T-helper 2 cell treated with Interferon-gamma antibody and Interleukin-4, amounts not matched to agents 100 ng/mL and 5 ng/mL, for 36 hours (primary cell): ENCODE measurements at regions not wholly inside any gene's neighbourhood (a gene's known extent, or its start where the extent isn't known, plus 50 kb on each side); places are given as distances from the start of the nearest gene placed in this dataset.

Experiments
- intact Hi-C: fragments of 100-400 bp; cut with micrococcal nuclease; formaldehyde crosslinking; loops from one replicate; pipeline ENCODE4 v1.15.1; 2023

GRCh38 chrX:40485102-40485826 is 95.5 kb upstream of the ATP6AP2 start:
- intact Hi-C loops = no loop called here

DNA sequence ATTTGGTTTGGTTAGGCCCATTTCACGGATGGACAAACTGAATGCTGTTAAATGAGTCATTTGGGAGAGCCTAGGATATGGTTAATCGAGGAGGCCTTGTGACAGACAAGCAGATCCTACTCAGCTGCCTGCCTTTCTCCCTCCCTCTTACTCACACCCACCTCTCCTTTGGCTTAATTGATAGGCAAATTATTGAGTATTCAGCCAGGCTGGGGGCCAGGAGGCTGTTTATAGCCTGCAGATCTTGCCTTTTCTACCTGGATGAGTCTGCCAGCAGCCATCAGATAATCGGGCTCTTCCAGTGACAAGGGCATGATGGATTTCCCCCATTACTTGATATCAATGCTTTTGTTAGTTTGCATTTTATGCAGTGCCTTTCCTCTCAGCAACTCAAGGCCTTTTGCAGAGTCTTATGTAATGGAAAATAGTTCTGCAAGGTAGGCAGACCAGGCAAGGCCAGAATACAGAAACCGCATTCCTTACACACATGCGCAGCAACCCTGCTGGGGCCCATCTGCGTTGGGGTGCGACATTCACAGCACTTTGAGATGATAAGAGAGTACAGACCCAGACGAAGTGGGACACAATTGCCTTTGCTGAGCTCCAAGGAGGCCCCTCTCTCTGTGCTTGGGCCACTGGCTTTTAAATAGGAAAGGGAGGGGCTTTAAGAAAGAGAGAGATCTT is 96.2 kb upstream of the ATP6AP2 start:
- intact Hi-C loops = no loop called here

DNA sequence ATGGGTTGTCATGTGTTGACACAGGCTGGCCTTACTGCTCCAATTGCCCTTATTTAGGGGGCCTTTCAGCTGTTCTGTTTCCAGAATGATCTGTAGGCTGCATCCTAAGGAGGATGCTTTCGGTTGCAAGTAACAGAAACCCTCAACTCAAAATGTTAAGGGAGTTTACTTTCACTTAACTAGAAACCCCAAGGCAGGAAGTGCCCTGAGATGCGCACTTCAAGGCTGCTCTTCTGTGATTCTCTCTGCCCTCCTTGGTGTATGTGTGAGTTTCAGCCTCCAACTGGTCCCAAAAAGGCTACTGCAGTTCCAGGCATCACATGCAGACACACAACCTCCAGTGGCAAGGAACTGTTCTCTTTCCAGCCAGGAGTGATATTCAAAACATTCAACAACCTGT is 97.3 kb upstream of the ATP6AP2 start:
- intact Hi-C loops = no loop called here

DNA sequence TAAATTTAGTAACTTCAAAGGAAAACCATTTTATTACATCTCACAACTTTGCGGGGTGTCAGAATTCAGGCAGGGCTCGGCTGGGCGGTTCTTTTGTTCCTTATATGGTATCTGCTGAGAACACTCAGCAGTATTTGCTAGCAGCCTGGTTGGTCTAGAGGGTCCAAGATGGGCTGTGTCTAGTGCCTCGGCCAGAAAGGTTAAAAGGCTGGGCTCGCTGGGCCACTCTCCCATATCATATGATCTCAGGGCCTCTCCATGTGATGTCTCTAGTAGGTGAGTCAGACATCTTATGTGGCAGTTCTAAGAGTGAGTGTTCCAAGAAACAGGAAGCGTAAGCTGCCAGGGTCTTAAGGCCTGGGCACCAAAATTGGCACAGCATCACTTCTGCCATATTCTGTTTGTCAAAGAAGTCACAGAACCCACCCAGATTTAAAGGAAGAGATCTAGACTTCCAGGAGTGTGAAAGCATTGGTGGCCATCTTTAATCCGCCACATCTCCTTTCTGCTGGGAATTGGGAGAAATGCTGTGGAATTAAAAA is 100.9 kb upstream of the ATP6AP2 start:
- intact Hi-C loops = loop anchor here (10.0 kb wide), 1 partner anchor 305 kb away; no protein-coding TSS in a partner anchor

- intact Hi-C loops = loop anchor here (10.0 kb wide), 1 partner anchor 304 kb away; no protein-coding TSS in a partner anchor
Observed at GRCh38 chrX:40478474-40479065, 102.2 kb upstream of the ATP6AP2 start.

DNA sequence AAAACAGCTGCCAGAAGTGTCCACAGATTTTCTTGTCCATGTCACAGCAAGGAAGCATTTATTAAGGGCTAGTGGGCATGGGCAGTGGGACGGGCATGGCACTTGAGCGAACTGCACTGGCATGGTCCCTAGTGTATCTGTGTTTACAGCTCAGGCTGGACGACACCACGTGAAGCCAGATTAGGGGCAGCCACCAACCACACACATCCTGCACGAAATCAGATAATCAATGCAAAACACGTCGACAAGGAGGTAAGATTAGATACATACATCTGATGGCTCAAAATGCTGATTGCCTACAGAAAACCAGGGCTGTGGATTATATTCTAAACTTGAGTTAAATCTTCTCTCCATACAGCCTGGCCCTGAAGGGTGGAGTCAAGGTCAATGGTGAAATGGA is 103.8 kb upstream of the ATP6AP2 start:
- intact Hi-C loops = loop anchor here (10.0 kb wide), 1 partner anchor 302 kb away; no protein-coding TSS in a partner anchor

DNA sequence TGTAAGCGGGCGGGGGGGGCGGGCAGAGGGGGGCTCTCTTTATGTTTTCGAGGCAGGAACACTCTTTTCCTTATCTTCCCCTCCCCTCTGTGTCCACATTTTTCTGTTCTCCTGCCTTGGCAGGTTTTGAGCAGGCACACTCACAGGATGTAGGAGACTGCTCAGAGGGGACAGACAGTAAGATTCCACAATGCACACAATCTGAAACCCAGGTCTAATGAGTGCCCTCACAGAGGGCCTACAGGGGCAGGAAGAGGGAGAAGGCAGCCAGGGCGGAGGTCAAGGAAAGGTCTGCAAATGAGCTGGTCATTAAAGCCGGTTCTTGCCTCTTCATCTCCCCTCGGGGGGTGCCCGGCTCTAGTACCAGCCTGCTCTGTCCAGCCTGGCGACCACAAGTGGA is 106.1 kb upstream of the ATP6AP2 start:
- intact Hi-C loops = loop anchor here (5.0 to 10.0 kb wide), 2 partner anchors 300 to 833 kb away; no protein-coding TSS in a partner anchor

DNA sequence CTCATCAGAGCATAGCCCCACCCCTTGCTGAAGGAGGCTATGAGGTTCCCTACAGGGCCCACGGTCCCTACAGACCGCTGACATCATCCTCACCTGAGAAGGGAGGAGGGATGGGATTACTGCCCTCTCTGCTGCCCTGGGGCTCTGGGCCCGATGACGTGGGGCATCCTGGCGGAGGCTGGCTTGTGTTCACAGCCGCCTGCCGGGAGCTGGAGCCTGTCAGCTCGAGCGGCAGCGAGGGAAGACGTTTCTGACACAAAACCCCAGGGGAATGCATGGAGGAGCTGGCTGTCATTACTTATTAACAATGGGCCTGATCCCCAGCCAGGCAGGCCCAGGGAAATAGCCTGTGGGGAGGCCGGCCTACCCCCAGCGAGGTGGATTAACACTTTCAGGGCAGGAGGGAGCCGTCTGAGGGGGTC is 106.6 kb upstream of the ATP6AP2 start:
- intact Hi-C loops = loop anchor here (5.0 to 10.0 kb wide), 2 partner anchors 299 to 833 kb away; no protein-coding TSS in a partner anchor

DNA sequence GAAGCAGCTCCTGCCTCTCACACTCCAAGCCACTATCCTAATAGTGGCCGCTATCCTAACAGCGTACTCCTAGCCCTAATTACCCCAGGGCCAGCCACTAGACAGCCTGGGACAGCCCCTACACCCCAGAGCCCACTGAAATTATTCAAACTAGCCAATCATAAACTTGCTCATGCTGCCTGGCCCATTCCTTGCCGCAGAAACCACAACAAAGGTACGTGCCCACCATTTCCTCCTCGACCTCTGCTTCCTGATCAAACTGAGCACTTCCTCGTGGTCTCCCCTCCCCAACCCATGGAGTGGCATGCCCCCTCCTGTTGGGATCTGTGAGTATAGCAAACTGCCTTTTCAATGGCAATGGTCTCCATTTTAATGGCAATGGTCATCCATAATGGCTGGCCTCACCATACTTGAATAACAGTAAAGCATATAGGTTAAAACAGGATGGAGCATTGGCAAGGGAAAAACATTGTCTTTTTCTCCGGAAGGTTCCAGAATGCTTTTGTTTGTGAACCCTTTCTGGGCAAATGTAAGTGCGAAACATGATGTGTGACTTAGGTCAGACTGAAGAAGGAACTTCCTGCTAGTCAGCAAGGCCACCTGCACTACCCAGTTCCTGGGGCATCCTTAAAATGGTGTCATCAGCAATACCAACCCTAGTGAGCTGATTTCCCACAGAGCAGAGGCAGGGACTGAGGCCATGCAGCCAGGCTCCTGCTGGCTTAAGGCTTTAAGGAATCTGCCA is 107.1 kb upstream of the ATP6AP2 start:
- intact Hi-C loops = loop anchor here (5.0 to 10.0 kb wide), 2 partner anchors 299 to 834 kb away; no protein-coding TSS in a partner anchor

DNA sequence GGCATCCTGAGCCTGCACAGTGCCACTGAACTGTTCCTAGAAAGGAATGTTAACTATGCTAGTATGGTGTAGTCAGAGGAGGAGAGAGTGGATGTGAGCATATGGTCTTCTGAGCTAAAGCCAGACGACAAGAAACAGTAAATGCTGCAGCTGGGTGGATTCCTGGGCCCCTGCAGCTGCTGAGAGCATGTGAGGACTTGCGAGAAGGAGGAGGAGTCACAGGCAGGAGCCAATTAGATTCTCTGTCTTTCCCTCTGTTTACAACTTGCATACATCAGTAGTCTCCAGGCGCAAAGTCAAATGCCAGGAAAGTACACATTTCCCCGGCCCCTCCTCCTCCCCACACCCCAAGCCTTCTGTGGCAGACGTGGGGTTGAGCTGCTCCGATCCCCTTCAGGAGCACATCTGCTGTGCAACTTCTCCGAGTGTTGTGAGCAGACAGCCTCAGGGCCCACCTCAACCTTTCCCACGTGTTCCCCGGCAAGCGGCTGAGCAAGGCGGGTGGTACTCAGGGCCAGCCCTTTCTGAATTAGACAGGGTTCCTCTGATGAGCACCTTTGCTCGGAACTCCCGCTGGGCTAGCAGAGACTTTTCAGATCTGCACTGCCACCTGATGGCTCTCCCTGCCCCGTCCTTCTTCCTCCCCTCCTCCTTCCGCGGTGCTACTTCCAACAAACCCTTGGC is 108.7 kb upstream of the ATP6AP2 start:
- intact Hi-C loops = loop anchor here (5.0 to 10.0 kb wide), 2 partner anchors 297 to 835 kb away; no protein-coding TSS in a partner anchor

GRCh38 chrX:40470830-40471429 is 109.8 kb upstream of the ATP6AP2 start:
- intact Hi-C loops = loop anchor here (5.0 to 10.0 kb wide), 2 partner anchors 296 to 836 kb away; no protein-coding TSS in a partner anchor

DNA sequence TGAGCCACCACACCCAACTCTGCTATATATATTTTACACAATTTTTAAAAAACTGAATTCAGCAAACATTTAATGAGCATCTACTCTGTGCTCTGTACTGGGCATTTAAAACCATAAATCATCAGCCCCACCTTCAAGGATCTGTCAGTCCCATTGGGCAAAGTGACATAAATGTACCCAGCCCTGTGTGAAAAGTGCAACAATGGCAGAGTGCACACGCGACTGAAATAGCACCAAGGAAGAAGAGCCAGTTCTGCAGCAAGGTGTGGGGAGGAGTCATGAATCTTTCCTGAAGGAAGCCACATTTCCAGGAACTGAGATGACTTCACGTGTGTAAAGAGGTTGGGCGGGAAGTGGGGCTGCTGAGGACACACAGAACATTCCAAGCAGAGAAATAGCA is 111.5 kb upstream of the ATP6AP2 start:
- intact Hi-C loops = loop anchor here (10.0 kb wide), 1 partner anchor 655 kb away; no protein-coding TSS in a partner anchor

GRCh38 chrX:40468033-40468846 is 112.5 kb upstream of the ATP6AP2 start:
- intact Hi-C loops = loop anchor here (10.0 kb wide), 1 partner anchor 653 kb away; no protein-coding TSS in a partner anchor

DNA sequence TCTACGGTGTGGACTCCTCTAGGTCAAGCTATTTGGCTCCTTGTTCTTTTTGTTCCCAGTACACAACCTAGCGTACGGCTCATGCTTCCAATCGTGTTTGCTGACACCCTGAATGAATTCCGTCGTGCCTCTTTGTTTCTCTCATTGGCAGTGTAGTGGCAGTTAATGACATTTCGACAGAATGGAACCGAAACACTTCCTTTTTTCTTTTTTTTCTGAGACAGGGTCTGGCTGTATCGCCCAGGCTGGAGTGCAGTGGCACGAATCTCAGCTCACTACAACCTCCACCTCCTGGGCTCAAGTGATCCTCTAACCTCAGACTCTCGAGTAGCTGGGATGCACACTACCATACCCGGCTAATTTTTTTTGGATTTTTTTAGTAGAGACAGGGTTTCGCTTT is 113.3 kb upstream of the ATP6AP2 start:
- intact Hi-C loops = loop anchor here (10.0 kb wide), 1 partner anchor 653 kb away; no protein-coding TSS in a partner anchor

DNA sequence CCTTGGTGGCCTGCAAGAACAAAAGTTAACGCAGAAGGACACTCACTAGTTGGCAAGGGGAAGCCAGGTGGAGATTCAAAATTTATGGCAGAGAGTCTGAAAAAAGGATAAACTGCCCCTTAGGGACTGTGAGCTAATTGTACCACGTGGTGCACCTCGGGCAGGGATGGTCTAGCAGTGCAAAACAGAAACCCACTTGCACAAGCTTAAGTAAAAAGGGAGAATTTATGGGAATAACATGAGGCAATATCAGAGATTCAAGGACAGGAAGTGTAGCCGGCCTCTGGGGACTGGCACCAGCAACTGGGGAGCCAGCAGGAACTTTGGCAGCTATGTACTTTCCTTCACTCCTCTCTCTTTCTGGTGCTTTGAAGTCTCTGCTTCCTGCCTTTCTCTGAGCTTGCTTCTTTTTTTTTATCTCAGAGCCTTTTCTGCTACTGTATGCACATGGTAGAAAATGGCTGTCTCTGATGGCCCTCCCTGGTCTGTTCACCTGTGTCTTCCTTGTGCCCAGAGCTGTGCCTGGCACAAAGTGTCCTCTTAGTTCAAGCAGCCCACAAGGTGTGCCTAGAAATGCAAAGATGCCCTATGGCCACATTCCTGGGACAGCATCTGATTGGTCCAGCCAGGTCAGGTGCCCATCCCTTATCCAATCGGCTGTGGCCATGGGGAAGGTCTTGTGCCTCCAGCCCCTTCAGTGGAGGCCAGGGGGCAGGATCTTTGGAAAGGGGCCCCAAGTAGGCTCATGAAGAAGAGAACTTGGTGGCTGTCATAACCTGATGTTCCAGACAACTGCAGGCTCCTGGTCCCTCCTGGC is 114.8 kb upstream of the ATP6AP2 start:
- intact Hi-C loops = loop anchor here (10.0 kb wide), 1 partner anchor 651 kb away; no protein-coding TSS in a partner anchor

- intact Hi-C loops = loop anchor here (10.0 kb wide), 1 partner anchor 648 kb away; no protein-coding TSS in a partner anchor
Observed at GRCh38 chrX:40462795-40463194, 118.0 kb upstream of the ATP6AP2 start.

- intact Hi-C loops = loop anchor here (10.0 kb wide), 1 partner anchor 646 kb away; no protein-coding TSS in a partner anchor
Observed at GRCh38 chrX:40460926-40461325, 119.8 kb upstream of the ATP6AP2 start.
